HCT116 (cell line): ENCODE measurements at regions not wholly inside any gene's neighbourhood (a gene's known extent, or its start where the extent isn't known, plus 50 kb on each side); places are given as distances from the start of the nearest gene placed in this dataset.

Source experiments
- CEBPB ChIP-seq: IDR thresholded peaks from 2 replicates; pipeline ENCODE4 v1.6.1; 2012; ENCODE audit warnings: low read depth
- ELF1 ChIP-seq: IDR thresholded peaks from 2 replicates; pipeline ENCODE4 v1.6.1; 2012; ENCODE audit warnings: low read depth, borderline replicate concordance
- EZH2 ChIP-seq: fragments of 200-600 bp; sonication (generic); IDR thresholded peaks from 2 replicates; pipeline ENCODE4 v1.6.1; 2017; ENCODE audit warnings: antibody characterized with exemption, mixed run types
- FOSL1 ChIP-seq: IDR thresholded peaks from 2 replicates; pipeline ENCODE4 v1.6.1; 2012; ENCODE audit warnings: low read depth
- POLR2A ChIP-seq: IDR thresholded peaks from 2 replicates; pipeline ENCODE4 v1.7.0; 2011; ENCODE audit warnings: borderline replicate concordance; ENCODE audit not compliant: insufficient read depth, insufficient read length; ENCODE audit errors: extremely low read depth
- RAD21 ChIP-seq: IDR thresholded peaks from 2 replicates; pipeline ENCODE4 v1.6.1; 2012; ENCODE audit warnings: low read depth, mild to moderate bottlenecking
- SP1 ChIP-seq: IDR thresholded peaks from 2 replicates; pipeline ENCODE4 v1.6.1; 2012; ENCODE audit warnings: low read depth
- SRF ChIP-seq: IDR thresholded peaks from 2 replicates; pipeline ENCODE4 v1.6.1; 2012; ENCODE audit warnings: low read depth
- TCF7L2 ChIP-seq: IDR thresholded peaks from 2 replicates; pipeline ENCODE4 v1.7.0; 2011; ENCODE audit warnings: borderline replicate concordance, inconsistent platforms; ENCODE audit not compliant: insufficient read depth, insufficient read length; ENCODE audit errors: extremely low read depth
- YY1 ChIP-seq: IDR thresholded peaks from 2 replicates; pipeline ENCODE4 v1.6.1; 2011; ENCODE audit warnings: low read length, low read depth, moderate library complexity, mild to moderate bottlenecking; ENCODE audit not compliant: insufficient replicate concordance; ENCODE audit errors: extremely low read depth
- ZNF274 ChIP-seq: fragments of 200-500 bp; sonication (Bioruptor generic); IDR thresholded peaks from 2 replicates; pipeline ENCODE4 v1.6.1; 2014; ENCODE audit warnings: mild to moderate bottlenecking, low read depth, low read length, inconsistent platforms
- TF ChIP-seq, protein P1 (sequence below), 3 experiments: fragments of 200-600 bp in 1 of 3; sonication (generic) in 1 of 3; IDR thresholded peaks in 2 of 3; conservative IDR thresholded peaks in 1 of 3; 2 replicates each; pipeline ENCODE4 v1.5.1; 2012 to 2017; ENCODE audit warnings: low read depth in 2 of 3, low read length in 2 of 3, antibody characterized with exemption in 1 of 3, borderline replicate concordance in 1 of 3, control low read depth in 1 of 3, mild to moderate bottlenecking in 1 of 3, mixed read lengths in 1 of 3, mixed run types in 1 of 3, moderate library complexity in 1 of 3; ENCODE audit not compliant: insufficient read depth in 1 of 3
- TF ChIP-seq, protein P2 (sequence below): IDR thresholded peaks from 2 replicates; pipeline ENCODE4 v1.6.1; 2011; ENCODE audit warnings: mild to moderate bottlenecking, low read length, moderate library complexity; ENCODE audit not compliant: insufficient replicate concordance; ENCODE audit errors: extremely low read depth
- TF ChIP-seq, protein P3 (sequence below): IDR thresholded peaks from 2 replicates; pipeline ENCODE4 v1.6.1; 2012

DNA sequence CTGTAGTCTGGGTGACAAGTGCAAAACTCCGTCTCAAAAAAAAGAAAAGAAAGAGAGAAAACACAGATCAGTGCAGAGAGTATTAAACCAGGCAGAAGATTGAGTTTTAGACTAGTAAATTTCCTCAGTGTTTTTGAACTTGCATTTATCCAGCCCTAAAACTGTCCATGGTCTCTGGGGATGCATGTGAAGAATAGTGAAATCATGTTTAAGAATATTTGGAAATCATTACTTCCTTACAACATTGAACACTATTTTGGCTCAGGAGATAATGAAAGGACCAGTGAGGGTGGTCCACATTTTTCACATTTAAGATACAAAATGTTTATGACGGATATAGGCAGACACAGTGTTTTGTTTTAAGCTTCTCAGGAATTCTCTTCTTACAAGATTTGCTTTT, 195.8 kb upstream of the RASGEF1B start:
- TF ChIP-seq, protein P1, sequence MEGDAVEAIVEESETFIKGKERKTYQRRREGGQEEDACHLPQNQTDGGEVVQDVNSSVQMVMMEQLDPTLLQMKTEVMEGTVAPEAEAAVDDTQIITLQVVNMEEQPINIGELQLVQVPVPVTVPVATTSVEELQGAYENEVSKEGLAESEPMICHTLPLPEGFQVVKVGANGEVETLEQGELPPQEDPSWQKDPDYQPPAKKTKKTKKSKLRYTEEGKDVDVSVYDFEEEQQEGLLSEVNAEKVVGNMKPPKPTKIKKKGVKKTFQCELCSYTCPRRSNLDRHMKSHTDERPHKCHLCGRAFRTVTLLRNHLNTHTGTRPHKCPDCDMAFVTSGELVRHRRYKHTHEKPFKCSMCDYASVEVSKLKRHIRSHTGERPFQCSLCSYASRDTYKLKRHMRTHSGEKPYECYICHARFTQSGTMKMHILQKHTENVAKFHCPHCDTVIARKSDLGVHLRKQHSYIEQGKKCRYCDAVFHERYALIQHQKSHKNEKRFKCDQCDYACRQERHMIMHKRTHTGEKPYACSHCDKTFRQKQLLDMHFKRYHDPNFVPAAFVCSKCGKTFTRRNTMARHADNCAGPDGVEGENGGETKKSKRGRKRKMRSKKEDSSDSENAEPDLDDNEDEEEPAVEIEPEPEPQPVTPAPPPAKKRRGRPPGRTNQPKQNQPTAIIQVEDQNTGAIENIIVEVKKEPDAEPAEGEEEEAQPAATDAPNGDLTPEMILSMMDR (IDR thresholded peaks at IDR 0.05 in 2 of 3, conservative IDR thresholded peaks at IDR 0.05 in 1 of 3; ENCODE audit: borderline replicate concordance in 1 of 3, insufficient read depth in 1 of 3, low read depth in 2 of 3, low read length in 2 of 3), result no peak
- TF ChIP-seq CEBPB (no peak), SP1 (no peak), ZNF274 (no peak), YY1 (no peak), ELF1 (no peak), POLR2A (no peak), FOSL1 (no peak), EZH2 (no peak), TCF7L2 (no peak), SRF (no peak), RAD21 (no peak)
- TF ChIP-seq, protein P2, sequence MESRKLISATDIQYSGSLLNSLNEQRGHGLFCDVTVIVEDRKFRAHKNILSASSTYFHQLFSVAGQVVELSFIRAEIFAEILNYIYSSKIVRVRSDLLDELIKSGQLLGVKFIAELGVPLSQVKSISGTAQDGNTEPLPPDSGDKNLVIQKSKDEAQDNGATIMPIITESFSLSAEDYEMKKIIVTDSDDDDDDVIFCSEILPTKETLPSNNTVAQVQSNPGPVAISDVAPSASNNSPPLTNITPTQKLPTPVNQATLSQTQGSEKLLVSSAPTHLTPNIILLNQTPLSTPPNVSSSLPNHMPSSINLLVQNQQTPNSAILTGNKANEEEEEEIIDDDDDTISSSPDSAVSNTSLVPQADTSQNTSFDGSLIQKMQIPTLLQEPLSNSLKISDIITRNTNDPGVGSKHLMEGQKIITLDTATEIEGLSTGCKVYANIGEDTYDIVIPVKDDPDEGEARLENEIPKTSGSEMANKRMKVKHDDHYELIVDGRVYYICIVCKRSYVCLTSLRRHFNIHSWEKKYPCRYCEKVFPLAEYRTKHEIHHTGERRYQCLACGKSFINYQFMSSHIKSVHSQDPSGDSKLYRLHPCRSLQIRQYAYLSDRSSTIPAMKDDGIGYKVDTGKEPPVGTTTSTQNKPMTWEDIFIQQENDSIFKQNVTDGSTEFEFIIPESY, result no peak
- TF ChIP-seq, protein P3, sequence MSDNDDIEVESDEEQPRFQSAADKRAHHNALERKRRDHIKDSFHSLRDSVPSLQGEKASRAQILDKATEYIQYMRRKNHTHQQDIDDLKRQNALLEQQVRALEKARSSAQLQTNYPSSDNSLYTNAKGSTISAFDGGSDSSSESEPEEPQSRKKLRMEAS, result no peak
